ENCODE measurements at regions not wholly inside any gene's neighbourhood (a gene's known extent, or its start where the extent isn't known, plus 50 kb on each side); places are given as distances from the start of the nearest gene placed in this dataset.

- Histone ChIP-seq H3K4me3 (no peak overlapping the region), H3K27ac (no peak overlapping the region), H3K9me3 (no peaks in the 10 kb centered on the region), H3K27me3 (no peaks in the 10 kb centered on the region), H3K36me3 (no peaks in the 10 kb centered on the region), H3K4me1 (no peaks in the 10 kb centered on the region)
- TF ChIP-seq POLR2A (IDR thresholded peaks at IDR 0.05) (no peak), CTCF (IDR thresholded peaks at IDR 0.05 in 4 of 5, conservative IDR thresholded peaks at IDR 0.05 in 1 of 5) (no peak)
- ATAC-seq (no peak), DNase-seq (no peak)
- intact Hi-C loops (cut with DNase I; ENCODE audit: low total_unique reads) (no loop called here), in situ Hi-C loops (cut with MboI; ENCODE audit: low sequenced_read_pairs in 4 of 4) (no loop called here)
Observed at GRCh38 chrY:21256820-21257219, 254.3 kb upstream of the RBMY1B start.

- no peaks in the 10 kb centered on the region for H3K4me1 ChIP-seq
- no peak for TF ChIP-seq POLR2A (IDR thresholded peaks at IDR 0.05)
- TF ChIP-seq CTCF (IDR thresholded peaks at IDR 0.05 in 4 of 5, conservative IDR thresholded peaks at IDR 0.05 in 1 of 5), result no peak
- H3K36me3 ChIP-seq, result no peaks in the 10 kb centered on the region
- no peak for DNase-seq
- H3K27me3 ChIP-seq, result no peaks in the 10 kb centered on the region
- intact Hi-C loops (cut with DNase I; ENCODE audit: low total_unique reads), result no loop called here
- no peak overlapping the region for H3K27ac ChIP-seq
- no peaks in the 10 kb centered on the region for H3K9me3 ChIP-seq
- in situ Hi-C loops (cut with MboI; ENCODE audit: low sequenced_read_pairs in 4 of 4), result loop anchor here in 1 of 4 donors (10.0 kb wide), 1 partner anchor 55 kb away; no protein-coding TSS in a partner anchor
- no peak for ATAC-seq
- no peak overlapping the region for H3K4me3 ChIP-seq
Observed at GRCh38 chrY:21259707-21260106, 251.4 kb upstream of the RBMY1B start.

GRCh38 chrY:21260325-21260724 is 250.8 kb upstream of the RBMY1B start:
- intact Hi-C loops (cut with DNase I; ENCODE audit: low total_unique reads), result no loop called here
- in situ Hi-C loops (cut with MboI; ENCODE audit: low sequenced_read_pairs in 4 of 4), result loop anchor here in 1 of 4 donors (10.0 kb wide), 1 partner anchor 54 kb away; no protein-coding TSS in a partner anchor
- no peak for TF ChIP-seq CTCF (IDR thresholded peaks at IDR 0.05 in 4 of 5, conservative IDR thresholded peaks at IDR 0.05 in 1 of 5)
- no peak for TF ChIP-seq POLR2A (IDR thresholded peaks at IDR 0.05)
- H3K27ac ChIP-seq, result no peak overlapping the region
- H3K9me3 ChIP-seq, result no peaks in the 10 kb centered on the region
- DNase-seq (no peak), ATAC-seq (no peak)
- H3K4me3 ChIP-seq, result no peak overlapping the region
- H3K36me3 ChIP-seq, result no peaks in the 10 kb centered on the region
- no peaks in the 10 kb centered on the region for H3K4me1 ChIP-seq
- H3K27me3 ChIP-seq, result no peaks in the 10 kb centered on the region

- TF ChIP-seq POLR2A (IDR thresholded peaks at IDR 0.05) (no peak), CTCF (IDR thresholded peaks at IDR 0.05 in 4 of 5, conservative IDR thresholded peaks at IDR 0.05 in 1 of 5) (no peak)
- Histone ChIP-seq H3K9me3 (no peaks in the 10 kb centered on the region), H3K36me3 (no peaks in the 10 kb centered on the region), H3K27me3 (no peaks in the 10 kb centered on the region), H3K27ac (no peak overlapping the region), H3K4me3 (no peak overlapping the region), H3K4me1 (no peaks in the 10 kb centered on the region)
- DNase-seq, result no peak
- intact Hi-C loops (cut with DNase I; ENCODE audit: low total_unique reads), result no loop called here
- in situ Hi-C loops (cut with MboI; ENCODE audit: low sequenced_read_pairs in 4 of 4), result loop anchor here in 1 of 4 donors (10.0 kb wide), 1 partner anchor 54 kb away; no protein-coding TSS in a partner anchor
- ATAC-seq, result no peak
Observed at GRCh38 chrY:21261158-21261557, 250.0 kb upstream of the RBMY1B start.

- H3K36me3 ChIP-seq, result no peaks in the 10 kb centered on the region
- ATAC-seq, result no peak
- no peak overlapping the region for H3K4me3 ChIP-seq
- in situ Hi-C loops (cut with MboI; ENCODE audit: low sequenced_read_pairs in 4 of 4) (loop anchor here in 1 of 4 donors (10.0 kb wide), 1 partner anchor 48 kb away; no protein-coding TSS in a partner anchor), intact Hi-C loops (cut with DNase I; ENCODE audit: low total_unique reads) (no loop called here)
- H3K27me3 ChIP-seq, result no peaks in the 10 kb centered on the region
- TF ChIP-seq POLR2A (IDR thresholded peaks at IDR 0.05), result no peak
- TF ChIP-seq CTCF (IDR thresholded peaks at IDR 0.05 in 4 of 5, conservative IDR thresholded peaks at IDR 0.05 in 1 of 5), result no peak
- H3K9me3 ChIP-seq, result no peaks in the 10 kb centered on the region
- H3K4me1 ChIP-seq, result no peaks in the 10 kb centered on the region
- no peak for DNase-seq
- no peak overlapping the region for H3K27ac ChIP-seq
Observed at GRCh38 chrY:21266751-21267150, 244.4 kb upstream of the RBMY1B start.
